H9 (cell line): ENCODE measurements at regions not wholly inside any gene's neighbourhood (a gene's known extent, or its start where the extent isn't known, plus 50 kb on each side); places are given as distances from the start of the nearest gene placed in this dataset.

Source experiments
- DNase-seq: peaks from one replicate; pipeline ENCODE4 v3.0.0-alpha.2; 2017
- H2AFZ ChIP-seq: one replicate; pipeline ENCODE4 v1.6.1; 2013; ENCODE audit warnings: mild to moderate bottlenecking, low read length, control low read depth, moderate library complexity
- H2AK5ac ChIP-seq: 2 replicates; pipeline ENCODE4 v1.6.1; 2013; ENCODE audit warnings: low read length, control low read depth, mixed read lengths; ENCODE audit not compliant: insufficient read length
- H2BK120ac ChIP-seq: one replicate; pipeline ENCODE4 v1.6.1; 2013; ENCODE audit warnings: low read depth, mild to moderate bottlenecking, low read length, control low read depth, inconsistent platforms; ENCODE audit not compliant: poor library complexity, severe bottlenecking
- H2BK12ac ChIP-seq: 2 replicates; pipeline ENCODE4 v1.6.1; 2013; ENCODE audit warnings: low read length, control low read depth, mixed read lengths, low read depth; ENCODE audit not compliant: insufficient read length
- H2BK15ac ChIP-seq: 2 replicates; pipeline ENCODE4 v1.6.1; 2013; ENCODE audit warnings: low read depth, low read length, control low read depth
- H2BK20ac ChIP-seq: one replicate; pipeline ENCODE4 v1.6.1; 2013; ENCODE audit warnings: low read depth, mild to moderate bottlenecking, low read length, control low read depth, inconsistent platforms; ENCODE audit not compliant: poor library complexity, severe bottlenecking
- H2BK5ac ChIP-seq: 2 replicates; pipeline ENCODE4 v1.6.1; 2013; ENCODE audit warnings: low read length, control low read depth, mixed read lengths; ENCODE audit not compliant: insufficient read length
- H3K14ac ChIP-seq: 2 replicates; pipeline ENCODE4 v1.6.1; 2013; ENCODE audit warnings: low read length, control low read depth; ENCODE audit not compliant: insufficient read depth
- H3K18ac ChIP-seq: 2 replicates; pipeline ENCODE4 v1.6.1; 2013; ENCODE audit warnings: low read depth, mild to moderate bottlenecking, mixed read lengths, low read length, control low read depth; ENCODE audit not compliant: insufficient read length
- H3K23ac ChIP-seq: 2 replicates; pipeline ENCODE4 v1.6.1; 2013; ENCODE audit warnings: low read length, control low read depth, mixed read lengths, low read depth; ENCODE audit not compliant: insufficient read length
- H3K23me2 ChIP-seq: 2 replicates; pipeline ENCODE4 v1.6.1; 2013; ENCODE audit warnings: low read depth, mild to moderate bottlenecking, mixed read lengths, low read length, control low read depth; ENCODE audit not compliant: insufficient read length, poor library complexity, severe bottlenecking
- H3K27ac ChIP-seq: 2 replicates; pipeline ENCODE4 v1.5.1; 2013; ENCODE audit warnings: low read length, control low read depth, mixed read lengths, low read depth; ENCODE audit not compliant: insufficient read length
- H3K27me3 ChIP-seq: 2 replicates; pipeline ENCODE4 v1.6.1; 2013; ENCODE audit warnings: low read length, control low read depth, inconsistent platforms; ENCODE audit not compliant: insufficient read depth
- H3K4ac ChIP-seq: 2 replicates; pipeline ENCODE4 v1.6.1; 2013; ENCODE audit warnings: low read depth, mild to moderate bottlenecking, control low read depth, inconsistent platforms, low read length, moderate library complexity
- H3K4me1 ChIP-seq: 2 replicates; pipeline ENCODE4 v1.6.1; 2013; ENCODE audit warnings: low read length, control low read depth, inconsistent platforms; ENCODE audit not compliant: insufficient read depth
- H3K4me2 ChIP-seq: 2 replicates; pipeline ENCODE4 v1.6.1; 2013; ENCODE audit warnings: low read length, control low read depth, mixed read lengths; ENCODE audit not compliant: insufficient read length, insufficient read depth
- H3K56ac ChIP-seq: 2 replicates; pipeline ENCODE4 v1.6.1; 2013; ENCODE audit warnings: low read depth, mild to moderate bottlenecking, mixed read lengths, low read length, control low read depth; ENCODE audit not compliant: insufficient read length
- H3K79me1 ChIP-seq: 2 replicates; pipeline ENCODE4 v1.6.1; 2013; ENCODE audit warnings: low read depth, mild to moderate bottlenecking, moderate library complexity, low read length, control low read depth, inconsistent platforms; ENCODE audit not compliant: insufficient read depth, poor library complexity, severe bottlenecking
- H3K79me2 ChIP-seq: 2 replicates; pipeline ENCODE4 v1.6.1; 2013; ENCODE audit warnings: low read length, control low read depth, inconsistent platforms; ENCODE audit not compliant: insufficient read depth
- H3K9ac ChIP-seq: 2 replicates; pipeline ENCODE4 v1.6.1; 2013; ENCODE audit warnings: low read length, control low read depth, mixed read lengths; ENCODE audit not compliant: insufficient read length; ENCODE audit errors: extremely low read depth
- H3K9me3 ChIP-seq: one replicate; pipeline ENCODE4 v1.6.1; 2013; ENCODE audit warnings: low read depth, low read length, inconsistent platforms; ENCODE audit not compliant: control insufficient read depth
- H3T11ph ChIP-seq: one replicate; pipeline ENCODE4 v1.6.1; 2013; ENCODE audit warnings: mild to moderate bottlenecking, low read length, control low read depth, inconsistent platforms
- H4K20me1 ChIP-seq: one replicate; pipeline ENCODE4 v1.6.1; 2013; ENCODE audit not compliant: control insufficient read depth, insufficient read length, insufficient read depth
- H4K5ac ChIP-seq: 2 replicates; pipeline ENCODE4 v1.6.1; 2013; ENCODE audit warnings: low read depth, mild to moderate bottlenecking, mixed read lengths, low read length, control low read depth; ENCODE audit not compliant: insufficient read length
- H4K8ac ChIP-seq: replicated peaks from 2 replicates; pipeline ENCODE4 v1.6.1; 2013; ENCODE audit warnings: low read length, control low read depth, mixed read lengths, low read depth; ENCODE audit not compliant: insufficient read length
- H4K91ac ChIP-seq: 2 replicates; pipeline ENCODE4 v1.6.1; 2013; ENCODE audit warnings: low read depth, mild to moderate bottlenecking, moderate library complexity, mixed read lengths, low read length, control low read depth; ENCODE audit not compliant: insufficient read length
- H3K27ac Mint-ChIP-seq, 3 experiments: 2 replicates in 2 of 3; 3 replicates in 1 of 3; pipeline ENCODE4 v1.8.0; 2020 to 2021; ENCODE audit warnings: mixed read lengths in 3 of 3, mild to moderate bottlenecking in 1 of 3, moderate library complexity in 1 of 3
- H3K27me3 Mint-ChIP-seq: 2 replicates; pipeline ENCODE4 v1.8.0; 2021; ENCODE audit warnings: low read depth, mild to moderate bottlenecking, moderate library complexity, mixed read lengths
- H3K36me3 Mint-ChIP-seq, 3 experiments: 2 replicates in 2 of 3; 3 replicates in 1 of 3; pipeline ENCODE4 v1.8.0; 2020 to 2021; ENCODE audit warnings: low read depth in 3 of 3, mixed read lengths in 3 of 3; ENCODE audit not compliant: insufficient read depth in 1 of 3
- H3K4me1 Mint-ChIP-seq, 2 experiments: 2 replicates each; pipeline ENCODE4 v1.8.0; 2020; ENCODE audit warnings: mixed read lengths in 2 of 2
- H3K4me3 Mint-ChIP-seq, 2 experiments: 2 replicates in 1 of 2; 3 replicates in 1 of 2; pipeline ENCODE4 v1.8.0; 2020 to 2021; ENCODE audit warnings: mild to moderate bottlenecking in 2 of 2, mixed read lengths in 2 of 2, moderate library complexity in 1 of 2
- H3K9me3 Mint-ChIP-seq, 2 experiments: 2 replicates in 1 of 2; 3 replicates in 1 of 2; pipeline ENCODE4 v1.8.0; 2020; ENCODE audit warnings: mild to moderate bottlenecking in 2 of 2, mixed read lengths in 2 of 2, moderate library complexity in 1 of 2
- WGBS: extraction: QIAGEN DNeasy Blood & Tissue Kit; methylation state at CpG from one replicate; pipeline ENCODE4 v1.1.7; 2013; ENCODE audit warnings: missing lambda C conversion rate, low lambda C conversion rate, mixed read lengths; ENCODE audit not compliant: insufficient read length; ENCODE audit errors: extremely low coverage; 5-methylcytosine and 5-hydroxymethylcytosine counted together
- TF ChIP-seq, protein P1 (sequence below): fragments of 200-600 bp; sonication (generic); conservative IDR thresholded peaks from 3 replicates; pipeline ENCODE4 v1.8.0; 2021; ENCODE audit warnings: antibody characterized with exemption, mild to moderate bottlenecking

DNA sequence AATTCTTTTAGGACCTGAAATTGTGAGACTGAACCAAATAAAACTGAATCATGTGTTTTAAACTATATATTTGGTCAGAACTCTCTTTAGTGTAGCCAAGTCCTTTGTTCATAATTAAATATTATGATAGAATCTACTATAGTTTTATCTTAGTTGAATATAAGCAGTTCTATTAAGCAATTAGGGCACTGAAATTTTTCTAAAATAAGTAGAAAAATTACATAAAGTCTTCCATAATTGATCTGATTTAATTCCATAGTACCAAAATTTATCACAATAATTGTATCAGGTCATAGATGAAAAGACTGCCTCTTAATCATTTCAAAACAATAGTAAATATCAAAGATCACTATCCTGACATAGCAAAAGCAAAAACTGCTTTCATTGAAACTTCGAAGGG is 90.1 kb upstream of the BET1 start:
- H3K4me1 Mint-ChIP-seq = peaks cover 7 to 8% of the 10 kb centered on the region in 2 experiments
- H3K27me3 ChIP-seq = no peaks in the 10 kb centered on the region
- no peak overlapping the region for H4K91ac ChIP-seq
- no peak overlapping the region for H2AFZ ChIP-seq
- no peak overlapping the region for H4K8ac ChIP-seq
- no peak overlapping the region for H2AK5ac ChIP-seq
- H3K9ac ChIP-seq = no peak overlapping the region
- H3K27ac Mint-ChIP-seq = no peak overlapping the region
- WGBS = no CpG with 5 or more reads among the region's 1 CpG
- H2BK120ac ChIP-seq = no peak overlapping the region
- H4K20me1 ChIP-seq = no peaks in the 10 kb centered on the region
- TF ChIP-seq, protein P1, sequence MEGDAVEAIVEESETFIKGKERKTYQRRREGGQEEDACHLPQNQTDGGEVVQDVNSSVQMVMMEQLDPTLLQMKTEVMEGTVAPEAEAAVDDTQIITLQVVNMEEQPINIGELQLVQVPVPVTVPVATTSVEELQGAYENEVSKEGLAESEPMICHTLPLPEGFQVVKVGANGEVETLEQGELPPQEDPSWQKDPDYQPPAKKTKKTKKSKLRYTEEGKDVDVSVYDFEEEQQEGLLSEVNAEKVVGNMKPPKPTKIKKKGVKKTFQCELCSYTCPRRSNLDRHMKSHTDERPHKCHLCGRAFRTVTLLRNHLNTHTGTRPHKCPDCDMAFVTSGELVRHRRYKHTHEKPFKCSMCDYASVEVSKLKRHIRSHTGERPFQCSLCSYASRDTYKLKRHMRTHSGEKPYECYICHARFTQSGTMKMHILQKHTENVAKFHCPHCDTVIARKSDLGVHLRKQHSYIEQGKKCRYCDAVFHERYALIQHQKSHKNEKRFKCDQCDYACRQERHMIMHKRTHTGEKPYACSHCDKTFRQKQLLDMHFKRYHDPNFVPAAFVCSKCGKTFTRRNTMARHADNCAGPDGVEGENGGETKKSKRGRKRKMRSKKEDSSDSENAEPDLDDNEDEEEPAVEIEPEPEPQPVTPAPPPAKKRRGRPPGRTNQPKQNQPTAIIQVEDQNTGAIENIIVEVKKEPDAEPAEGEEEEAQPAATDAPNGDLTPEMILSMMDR = no peak
- no peaks in the 10 kb centered on the region for H3K4me1 ChIP-seq
- H3K18ac ChIP-seq = no peak overlapping the region
- H3K23ac ChIP-seq = no peak overlapping the region
- H2BK12ac ChIP-seq = no peak overlapping the region
- DNase-seq = no peak
- H2BK20ac ChIP-seq = no peak overlapping the region
- H3K23me2 ChIP-seq = no peaks in the 10 kb centered on the region
- no peaks in the 10 kb centered on the region for H3K79me1 ChIP-seq
- H3K27me3 Mint-ChIP-seq = no peaks in the 10 kb centered on the region; the same call in 1 of the 2 replicates
- H3K56ac ChIP-seq = no peak overlapping the region
- H3K14ac ChIP-seq = no peak overlapping the region
- no peak overlapping the region for H3K4me2 ChIP-seq
- H3K36me3 Mint-ChIP-seq = no peaks in the 10 kb centered on the region; a peak in 1 of 7 replicates
- no peak overlapping the region for H4K5ac ChIP-seq
- no peak overlapping the region for H2BK5ac ChIP-seq
- H2BK15ac ChIP-seq = no peak overlapping the region
- H3K27ac ChIP-seq = no peak overlapping the region
- no peaks in the 10 kb centered on the region for H3K9me3 ChIP-seq
- H3K4ac ChIP-seq = no peak overlapping the region
- no peaks in the 10 kb centered on the region for H3K79me2 ChIP-seq
- H3K9me3 Mint-ChIP-seq = no peaks in the 10 kb centered on the region
- no peak overlapping the region for H3K4me3 Mint-ChIP-seq
- no peak overlapping the region for H3T11ph ChIP-seq
